GM12872 (cell line): ENCODE measurements at regions not wholly inside any gene's neighbourhood (a gene's known extent, or its start where the extent isn't known, plus 50 kb on each side); places are given as distances from the start of the nearest gene placed in this dataset.

Source experiments
- CTCF ChIP-seq: IDR thresholded peaks from 3 replicates; pipeline ENCODE4 v1.5.1; 2011; ENCODE audit warnings: low read depth, mild to moderate bottlenecking, low read length, moderate library complexity; ENCODE audit not compliant: insufficient read depth

DNA sequence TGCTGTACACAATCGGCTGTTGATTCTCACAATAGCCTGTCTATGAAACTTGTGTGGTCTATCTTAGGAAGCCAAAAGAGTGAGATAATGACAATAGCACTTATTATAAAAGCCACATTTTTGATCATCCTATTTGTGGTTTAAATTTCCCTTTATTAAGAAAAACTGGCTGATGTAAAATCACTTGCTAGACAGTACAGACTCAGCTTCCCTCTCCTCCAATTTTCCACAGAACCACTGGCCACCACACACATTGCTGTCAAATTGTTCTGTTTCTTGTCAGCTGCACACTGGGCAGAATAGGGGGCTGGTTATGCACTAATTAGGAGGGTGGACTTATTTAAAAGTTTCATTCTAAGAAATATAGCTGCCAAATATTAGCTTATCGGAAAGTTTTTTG, 425.9 kb downstream of the EPHA3 start:
- TF ChIP-seq CTCF = no peak

DNA sequence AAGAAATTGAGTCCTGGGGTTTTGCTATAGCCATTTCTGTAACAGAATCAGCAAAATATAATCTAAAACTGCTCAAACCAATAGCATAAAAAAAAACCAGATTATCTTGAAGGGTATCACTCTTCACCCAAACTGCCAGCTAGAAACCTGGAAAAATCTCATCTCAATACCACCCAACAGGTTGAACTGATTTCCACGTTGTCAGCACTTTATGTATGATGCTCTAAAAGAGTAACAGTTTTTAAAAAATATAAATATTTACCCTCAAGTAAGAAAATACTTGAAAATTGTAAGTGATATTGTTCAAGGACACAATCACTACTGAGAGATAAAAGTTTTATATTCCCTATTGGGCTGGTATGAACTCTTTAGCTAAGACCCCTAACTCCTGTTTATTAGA, 451.3 kb downstream of the EPHA3 start:
- no peak for TF ChIP-seq CTCF

DNA sequence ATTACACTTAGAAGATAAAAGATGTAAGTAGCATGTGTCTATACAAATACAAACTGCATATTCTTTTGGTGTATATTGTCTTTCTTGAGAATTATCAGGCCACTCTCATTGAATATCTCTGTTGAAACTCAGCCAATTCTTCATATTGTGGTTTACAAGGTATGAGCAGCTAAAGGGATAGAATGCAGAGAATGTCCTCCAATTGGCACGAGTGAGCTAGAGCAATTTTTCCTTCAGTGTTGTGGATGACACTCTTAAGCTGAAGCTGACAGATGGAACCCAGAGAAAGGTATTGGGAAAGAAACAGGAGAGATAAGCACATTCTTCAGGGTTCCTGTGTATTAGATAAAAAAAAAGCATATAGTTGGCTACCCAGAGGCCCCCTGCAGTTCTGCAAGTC, 453.1 kb downstream of the EPHA3 start:
- no peak for TF ChIP-seq CTCF

DNA sequence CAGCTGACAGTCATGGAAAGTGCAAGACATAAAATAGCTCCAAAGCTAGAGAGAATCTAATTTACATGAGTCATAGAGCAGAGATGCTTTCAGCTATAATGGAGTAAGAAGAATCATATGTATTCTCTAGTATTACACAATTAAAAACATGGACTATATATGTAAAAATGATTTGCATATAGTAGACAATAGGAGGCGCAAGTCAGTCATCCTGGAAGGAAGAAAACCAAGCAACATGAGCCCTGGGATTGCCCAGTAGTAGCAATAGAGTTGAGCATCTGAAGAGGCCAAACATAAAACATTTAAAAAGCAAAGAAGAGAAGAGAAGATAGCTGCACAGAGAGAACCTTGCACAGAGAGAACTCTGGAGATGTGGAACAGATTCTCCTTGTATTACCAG, 455.0 kb downstream of the EPHA3 start:
- no peak for TF ChIP-seq CTCF

DNA sequence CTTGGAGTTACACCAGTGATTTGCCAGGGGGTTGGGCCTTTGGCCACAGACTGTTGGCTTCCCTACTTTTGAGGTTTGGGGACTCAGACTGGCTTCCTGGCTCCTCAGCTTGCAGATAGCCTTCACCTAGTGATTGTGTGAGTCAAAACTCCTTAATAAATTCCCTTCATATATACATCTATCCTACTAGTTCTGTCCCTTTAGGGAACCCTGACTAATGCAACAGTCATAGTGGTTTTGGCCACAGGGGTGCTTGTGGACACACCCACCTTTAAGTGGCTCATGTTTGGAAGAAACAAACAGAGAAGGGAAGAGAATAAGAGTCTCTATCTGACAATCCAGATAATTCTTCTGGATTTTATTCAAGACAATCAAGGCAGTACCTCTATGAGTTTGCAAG, 457.7 kb downstream of the EPHA3 start:
- no peak for TF ChIP-seq CTCF

DNA sequence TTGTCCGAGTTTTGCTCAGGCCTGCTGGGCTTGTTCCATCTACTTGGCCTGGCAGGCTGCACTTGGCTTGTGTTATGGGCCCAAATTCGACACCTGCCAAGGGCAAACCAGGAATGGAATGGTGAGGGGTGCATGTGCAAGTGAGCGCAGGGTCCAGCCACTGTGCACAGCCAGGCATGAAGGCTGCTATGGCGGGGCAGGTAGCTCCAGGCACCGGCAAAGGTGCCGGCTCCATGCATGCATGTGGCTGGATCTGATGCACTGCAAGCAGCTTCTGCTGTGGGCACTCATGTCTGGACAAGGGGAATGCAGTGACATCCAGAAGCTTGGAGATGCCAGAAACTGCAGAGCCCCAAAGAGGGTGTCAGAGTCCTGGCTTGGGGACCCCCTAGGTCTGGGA, 463.0 kb downstream of the EPHA3 start:
- no peak for TF ChIP-seq CTCF

DNA sequence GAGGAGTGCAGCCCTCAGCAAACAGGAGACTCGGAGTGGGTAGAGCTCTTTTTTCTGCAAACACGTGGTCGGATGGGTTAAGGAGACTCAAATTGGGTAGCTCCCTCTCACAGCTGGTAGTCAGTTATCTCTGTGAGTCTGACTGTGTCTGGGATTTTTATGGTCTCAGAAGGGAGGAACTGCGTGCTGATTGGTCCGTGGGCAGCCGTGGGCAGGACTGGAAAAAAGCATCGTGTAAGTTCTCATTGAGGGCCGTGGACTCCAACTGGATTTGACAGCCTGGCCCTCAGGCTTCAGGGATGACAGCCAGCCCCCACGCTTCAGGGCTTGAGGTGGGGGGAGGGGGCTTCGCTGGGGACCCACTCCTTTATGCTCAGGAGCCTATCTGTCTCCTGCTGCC, 463.9 kb downstream of the EPHA3 start:
- no peak for TF ChIP-seq CTCF

DNA sequence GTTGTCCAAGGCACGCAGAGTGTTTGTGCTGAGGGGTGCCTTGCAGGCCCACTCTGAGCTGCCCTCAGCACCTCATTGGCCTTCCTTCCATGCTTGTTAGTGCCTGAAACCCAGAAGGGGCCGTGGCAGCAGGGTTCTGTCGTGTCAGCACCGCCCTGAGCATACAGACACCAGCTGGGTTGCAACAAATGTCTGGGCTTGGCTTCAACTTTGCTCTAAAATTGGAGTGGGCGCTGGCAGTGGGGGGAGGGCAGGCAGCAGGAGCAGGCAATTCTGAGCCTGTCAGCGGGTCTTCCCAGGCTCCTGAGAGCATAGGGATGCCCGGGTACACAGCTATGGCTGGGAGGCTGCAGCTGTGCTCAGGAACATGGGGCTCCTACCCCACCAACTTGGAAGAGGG, 464.3 kb downstream of the EPHA3 start:
- no peak for TF ChIP-seq CTCF
